Activated naive CD4-positive, alpha-beta T cell treated with anti-CD3 and anti-CD28 coated beads, Interleukin-2, amount 10 ng/mL, durations not matched to agents 7 days and 5 days (primary cell): ENCODE measurements at regions not wholly inside any gene's neighbourhood (a gene's known extent, or its start where the extent isn't known, plus 50 kb on each side); places are given as distances from the start of the nearest gene placed in this dataset.

Experiments used
- CTCF ChIA-PET: fragments of 350-600 bp; sonication (Branson Sonifier 250); formaldehyde crosslinking; loops from one replicate; lab custom pipeline; 2021; ENCODE audit warnings: antibody characterized with exemption; lab: Charles Lee
- DNase-seq: peaks from one replicate; pipeline ENCODE4 v3.0.0-alpha.2; 2020
- H3K27ac Mint-ChIP-seq: one replicate; pipeline ENCODE4 v1.8.0; 2021; ENCODE audit warnings: mild to moderate bottlenecking, moderate library complexity, mixed read lengths
- H3K27me3 Mint-ChIP-seq: one replicate; pipeline ENCODE4 v1.8.0; 2021; ENCODE audit warnings: mild to moderate bottlenecking, mixed read lengths
- H3K36me3 Mint-ChIP-seq: one replicate; pipeline ENCODE4 v1.8.0; 2021; ENCODE audit warnings: mixed read lengths
- H3K4me1 Mint-ChIP-seq: one replicate; pipeline ENCODE4 v1.8.0; 2021; ENCODE audit warnings: mixed read lengths
- H3K4me3 Mint-ChIP-seq: one replicate; pipeline ENCODE4 v1.8.0; 2021; ENCODE audit warnings: mild to moderate bottlenecking, moderate library complexity, mixed read lengths
- H3K9me3 Mint-ChIP-seq: one replicate; pipeline ENCODE4 v1.8.0; 2021; ENCODE audit warnings: mixed read lengths

DNA sequence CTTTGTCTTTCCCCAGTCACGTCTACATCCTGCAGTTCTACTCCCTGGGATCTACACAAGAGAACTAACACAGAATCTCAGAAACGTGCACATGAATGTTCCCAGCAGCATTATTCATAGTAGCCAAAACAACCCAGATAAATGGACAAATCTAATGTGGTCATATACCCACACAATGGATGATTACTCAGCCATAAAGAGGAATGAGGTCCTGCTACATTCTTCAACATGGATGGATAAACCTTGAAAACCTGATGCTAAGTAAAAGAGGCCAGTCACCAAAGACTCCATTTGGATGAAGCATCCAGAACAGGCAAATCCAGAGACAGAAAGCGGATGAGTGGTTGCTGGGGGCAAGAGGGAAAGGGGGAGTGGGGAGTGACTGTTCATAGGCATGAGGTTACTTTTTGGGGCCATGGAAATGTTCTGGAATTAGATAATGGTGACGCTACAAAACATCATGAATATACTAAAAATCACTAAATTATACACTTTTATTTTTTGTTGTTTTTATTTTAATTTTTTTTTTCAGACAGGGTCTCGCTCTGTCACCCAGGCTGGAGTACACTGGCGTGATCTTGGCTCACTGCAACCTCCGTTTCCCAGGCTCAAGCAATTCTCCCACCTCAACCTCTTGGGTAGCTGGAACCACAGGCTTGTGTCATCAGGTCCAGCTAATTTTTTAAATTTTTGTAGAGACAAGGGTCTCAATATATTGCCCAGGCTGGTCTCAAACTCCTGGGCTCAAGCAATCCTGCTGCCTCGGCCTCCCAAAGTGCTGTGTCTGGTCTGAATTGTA is 50.8 kb upstream of the DSN1 start:
- Mint-ChIP-seq H3K27me3 (peaks cover 12% of the 10 kb centered on the region), H3K36me3 (no peaks in the 10 kb centered on the region), H3K4me3 (no peak overlapping the region), H3K9me3 (no peaks in the 10 kb centered on the region), H3K4me1 (peaks cover 22% of the 10 kb centered on the region), H3K27ac (no peak overlapping the region)
- CTCF ChIA-PET = no interaction called here
- no peak for DNase-seq

DNA sequence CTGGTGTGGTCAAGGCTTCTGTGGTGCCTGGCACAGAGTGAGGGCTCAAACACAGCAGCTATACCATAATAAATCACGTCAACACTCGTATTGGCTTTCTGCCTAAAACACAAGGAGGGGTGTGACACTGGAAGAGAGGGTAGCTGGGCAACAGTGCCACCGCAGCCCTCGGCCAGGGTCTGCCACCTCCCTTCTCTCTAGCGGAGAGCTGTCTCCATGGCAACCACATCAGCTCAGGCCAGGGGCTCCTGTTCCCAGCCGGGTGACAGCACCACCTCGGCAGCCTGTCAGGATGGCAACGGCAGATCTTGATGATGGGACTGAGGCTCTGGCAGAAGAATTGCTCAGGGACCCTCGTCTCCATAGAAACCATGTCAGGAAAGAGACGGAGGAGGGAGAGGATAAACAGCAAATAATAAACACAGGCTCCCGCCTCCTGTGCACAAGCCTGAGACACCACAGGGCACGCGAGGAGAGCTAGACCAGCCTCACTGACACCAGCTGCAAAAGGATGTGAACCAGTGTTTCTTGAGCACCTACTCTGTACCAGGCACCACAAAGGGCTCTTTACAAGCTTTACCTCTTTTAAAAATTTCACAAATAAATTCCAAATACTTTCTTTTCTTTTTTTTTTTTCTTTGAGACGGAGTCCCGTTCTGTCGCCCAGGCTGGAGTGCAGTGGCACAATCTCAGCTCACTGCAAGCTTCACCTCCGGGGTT is 50.4 kb upstream of the TLDC2 start:
- Mint-ChIP-seq H3K36me3 (no peaks in the 10 kb centered on the region), H3K27ac (no peak overlapping the region), H3K4me1 (peaks cover 22% of the 10 kb centered on the region), H3K27me3 (peaks cover 8% of the 10 kb centered on the region), H3K9me3 (no peaks in the 10 kb centered on the region), H3K4me3 (no peak overlapping the region)
- no peak for DNase-seq
- CTCF ChIA-PET = interaction anchor here (1.0 to 1.2 kb wide), 2 partner anchors 10 to 17 kb away, joined by 3 to 4 read pairs; no protein-coding TSS in a partner anchor
